GM23338 (cell line): ENCODE measurements at regions not wholly inside any gene's neighbourhood (a gene's known extent, or its start where the extent isn't known, plus 50 kb on each side); places are given as distances from the start of the nearest gene placed in this dataset.

Experiments
- ATAC-seq: fragments of 200-7000 bp; cut with Tn5 transposase; 3 replicates; pipeline ENCODE4 v1.9.1; 2020
- DNase-seq: peaks from one replicate; pipeline ENCODE4 v3.0.0-alpha.2; 2015; ENCODE audit warnings: low spot score
- H2AFZ ChIP-seq: fragments of 200-600 bp; sonication (generic); 2 replicates; pipeline ENCODE4 v1.8.0; 2016; ENCODE audit warnings: antibody characterized with exemption, mild to moderate bottlenecking, moderate library complexity
- H3F3A ChIP-seq: fragments of 200-600 bp; sonication (generic); replicated peaks from 2 replicates; pipeline ENCODE4 v1.8.0; 2017; ENCODE audit warnings: antibody characterized with exemption, mixed run types, low read depth
- H3K27ac ChIP-seq: fragments of 200-600 bp; sonication (generic); 2 replicates; pipeline ENCODE4 v1.6.1; 2016; ENCODE audit warnings: low read depth
- H3K27me3 ChIP-seq: fragments of 200-600 bp; sonication (generic); 2 replicates; pipeline ENCODE4 v1.8.0; 2016; ENCODE audit warnings: mild to moderate bottlenecking, mixed run types, moderate library complexity; ENCODE audit not compliant: insufficient read depth
- H3K36me3 ChIP-seq: fragments of 200-600 bp; sonication (generic); 2 replicates; pipeline ENCODE4 v1.8.0; 2016; ENCODE audit warnings: mild to moderate bottlenecking; ENCODE audit not compliant: insufficient read depth
- H3K4me1 ChIP-seq: fragments of 200-600 bp; sonication (generic); 2 replicates; pipeline ENCODE4 v1.8.0; 2016; ENCODE audit warnings: mild to moderate bottlenecking, moderate library complexity; ENCODE audit not compliant: insufficient read depth
- H3K4me2 ChIP-seq: fragments of 200-600 bp; sonication (generic); 2 replicates; pipeline ENCODE4 v1.7.1; 2017; ENCODE audit warnings: mixed run types
- H3K4me3 ChIP-seq: fragments of 200-600 bp; sonication (generic); 2 replicates; pipeline ENCODE4 v1.6.1; 2016; ENCODE audit warnings: mixed run types
- H3K79me2 ChIP-seq: fragments of 200-600 bp; sonication (generic); replicated peaks from 2 replicates; pipeline ENCODE4 v1.8.0; 2017; ENCODE audit warnings: mild to moderate bottlenecking; ENCODE audit not compliant: insufficient read depth
- H3K9me2 ChIP-seq: fragments of 200-600 bp; sonication (generic); 2 replicates; pipeline ENCODE4 v1.8.0; 2017; ENCODE audit not compliant: insufficient read depth
- H4K20me1 ChIP-seq: fragments of 200-600 bp; sonication (generic); replicated peaks from 2 replicates; pipeline ENCODE4 v1.8.0; 2017; ENCODE audit warnings: mild to moderate bottlenecking; ENCODE audit not compliant: insufficient read depth
- H3K27ac Mint-ChIP-seq: 2 replicates; pipeline ENCODE4 v1.8.0; 2020; ENCODE audit warnings: inconsistent platforms, mild to moderate bottlenecking, moderate library complexity, mixed read lengths
- H3K27me3 Mint-ChIP-seq: 3 replicates; pipeline ENCODE4 v1.8.0; 2022; ENCODE audit warnings: low read depth, mild to moderate bottlenecking, moderate library complexity, mixed read lengths, inconsistent platforms; ENCODE audit not compliant: insufficient read depth, poor library complexity
- H3K36me3 Mint-ChIP-seq: 3 replicates; pipeline ENCODE4 v1.8.0; 2021; ENCODE audit warnings: low read depth, mild to moderate bottlenecking, inconsistent platforms, moderate library complexity, mixed read lengths
- H3K4me1 Mint-ChIP-seq: 3 replicates; pipeline ENCODE4 v1.8.0; 2020; ENCODE audit warnings: mild to moderate bottlenecking, inconsistent platforms, mixed read lengths
- H3K4me3 Mint-ChIP-seq: 3 replicates; pipeline ENCODE4 v1.8.0; 2021; ENCODE audit warnings: moderate library complexity, mild to moderate bottlenecking, inconsistent platforms, mixed read lengths
- H3K9me3 Mint-ChIP-seq: 3 replicates; pipeline ENCODE4 v1.8.0; 2020; ENCODE audit warnings: moderate library complexity, mild to moderate bottlenecking, inconsistent platforms, mixed read lengths
- CREB1 ChIP-seq: fragments of 250-450 bp; sonication (Bioruptor Pico); IDR thresholded peaks from 2 replicates; pipeline ENCODE4 v1.5.0; 2020; ENCODE audit warnings: low read depth, mild to moderate bottlenecking, moderate library complexity
- CTCF ChIP-seq, 2 experiments: fragments of 200-600 bp in 1 of 2; sonication (generic) in 1 of 2; conservative IDR thresholded peaks; 2 replicates each; pipeline versions ENCODE4 v1.5.1 to v1.6.1; 2016 to 2017; ENCODE audit warnings: antibody characterized with exemption in 2 of 2, low read depth in 2 of 2, mild to moderate bottlenecking in 2 of 2, moderate library complexity in 1 of 2
- EZH2 ChIP-seq: fragments of 200-600 bp; sonication (generic); IDR thresholded peaks from one replicate; pipeline ENCODE4 v1.8.0; 2017; ENCODE audit warnings: antibody characterized with exemption, mild to moderate bottlenecking, low read depth; ENCODE audit not compliant: unreplicated experiment
- JUNB ChIP-seq: IDR thresholded peaks from one replicate; pipeline ENCODE4 v1.6.1; 2016; ENCODE audit warnings: antibody characterized with exemption; ENCODE audit not compliant: unreplicated experiment
- NANOG ChIP-seq: IDR thresholded peaks from 2 replicates; pipeline ENCODE4 v1.6.1; 2016; ENCODE audit warnings: antibody characterized with exemption, borderline replicate concordance

GRCh38 chr14:61860294-61860918 is 98.2 kb downstream of the SNAPC1 start:
- Histone ChIP-seq H4K20me1 (no peaks in the 10 kb centered on the region), H3K27ac (no peak overlapping the region), H3K4me3 (no peak overlapping the region), H3K79me2 (no peaks in the 10 kb centered on the region), H3K27me3 (no peaks in the 10 kb centered on the region), H3K4me2 (no peak overlapping the region), H3K9me2 (peaks cover 7% of the 10 kb centered on the region), H3K4me1 (no peaks in the 10 kb centered on the region), H3F3A (no peaks in the 10 kb centered on the region), H3K36me3 (no peaks in the 10 kb centered on the region), H2AFZ (no peak overlapping the region)
- Mint-ChIP-seq H3K36me3 (no peaks in the 10 kb centered on the region), H3K9me3 (no peaks in the 10 kb centered on the region), H3K4me3 (no peak overlapping the region), H3K27me3 (peaks cover 2% of the 10 kb centered on the region), H3K4me1 (0 out of 3 replicates have a peak, but pooled peaks cover 6% of the 10 kb centered on the region), H3K27ac (no peak overlapping the region)
- ATAC-seq (peak; percentile 94), DNase-seq (peak; percentile 82)
- peak; percentile 64 to 83 for TF ChIP-seq CTCF (conservative IDR thresholded peaks at IDR 0.05; ENCODE audit: low read depth in 2 of 2)
- no peak; the same call in 1 of the 2 replicates for TF ChIP-seq NANOG
- TF ChIP-seq JUNB: no peak
- TF ChIP-seq EZH2: no peak

- Mint-ChIP-seq H3K27ac (no peak overlapping the region), H3K4me3 (no peak overlapping the region), H3K36me3 (no peaks in the 10 kb centered on the region)
Observed at GRCh38 chr14:61861320-61861865, 99.2 kb downstream of the SNAPC1 start.

GRCh38 chr14:61864329-61864898 is 102.2 kb downstream of the SNAPC1 start:
- Histone ChIP-seq H4K20me1 (no peaks in the 10 kb centered on the region), H3F3A (no peaks in the 10 kb centered on the region), H3K4me1 (no peaks in the 10 kb centered on the region), H3K27me3 (no peaks in the 10 kb centered on the region), H3K4me2 (no peak overlapping the region), H3K27ac (no peak overlapping the region), H3K4me3 (no peak overlapping the region), H2AFZ (no peak overlapping the region), H3K79me2 (no peaks in the 10 kb centered on the region), H3K36me3 (no peaks in the 10 kb centered on the region), H3K9me2 (no peaks in the 10 kb centered on the region)
- 0 out of 3 replicates have a peak, but pooled peaks cover under 1% of the 10 kb centered on the region for H3K9me3 Mint-ChIP-seq
- no peaks in the 10 kb centered on the region for H3K27me3 Mint-ChIP-seq
- DNase-seq (peak; percentile 19), ATAC-seq (peak; percentile 47)
- no peak overlapping the region for H3K4me3 Mint-ChIP-seq
- no peaks in the 10 kb centered on the region for H3K36me3 Mint-ChIP-seq
- 0 out of 3 replicates have a peak, but pooled peaks cover 6% of the 10 kb centered on the region for H3K4me1 Mint-ChIP-seq
- no peak overlapping the region for H3K27ac Mint-ChIP-seq
- TF ChIP-seq CTCF (conservative IDR thresholded peaks at IDR 0.05; ENCODE audit: low read depth in 2 of 2): peak in 1 of 2 experiments; percentile 38; a peak in 1 of 4 replicates

More at GRCh38 chr14:61861320-61861865, 99.2 kb downstream of the SNAPC1 start:
- H3F3A ChIP-seq: no peaks in the 10 kb centered on the region
- H3K4me1 ChIP-seq: no peaks in the 10 kb centered on the region
- no peaks in the 10 kb centered on the region for H3K9me3 Mint-ChIP-seq
- 0 out of 3 replicates have a peak, but pooled peaks cover 6% of the 10 kb centered on the region for H3K4me1 Mint-ChIP-seq
- H3K79me2 ChIP-seq: no peaks in the 10 kb centered on the region
- H3K9me2 ChIP-seq: peaks cover 7% of the 10 kb centered on the region
- H3K4me3 ChIP-seq: no peak overlapping the region
- no peak overlapping the region for H2AFZ ChIP-seq
- no peaks in the 10 kb centered on the region for H3K27me3 ChIP-seq
- no peaks in the 10 kb centered on the region for H4K20me1 ChIP-seq
- no peak for ATAC-seq
- DNase-seq: no peak
- no peak for TF ChIP-seq CREB1 (CRISPR knock-in tag)
- H3K4me2 ChIP-seq: no peak overlapping the region
- peaks cover 2% of the 10 kb centered on the region for H3K27me3 Mint-ChIP-seq
- H3K27ac ChIP-seq: no peak overlapping the region; the same call in 1 of the 2 replicates
- H3K36me3 ChIP-seq: no peaks in the 10 kb centered on the region
